Chondrocyte (in vitro differentiated cells): ENCODE measurements at regions not wholly inside any gene's neighbourhood (a gene's known extent, or its start where the extent isn't known, plus 50 kb on each side); places are given as distances from the start of the nearest gene placed in this dataset.

ENCODE experiments used
- DNase-seq: peaks from one replicate; pipeline ENCODE4 v3.0.0; 2021; ENCODE audit warnings: mixed read lengths, low spot score
- H3K27ac Mint-ChIP-seq: one replicate; pipeline ENCODE4 v1.8.0; 2021; ENCODE audit warnings: mild to moderate bottlenecking, moderate library complexity, mixed read lengths; ENCODE audit not compliant: unreplicated experiment
- H3K27me3 Mint-ChIP-seq: 2 replicates; pipeline ENCODE4 v1.8.0; 2021; ENCODE audit warnings: low read depth, mixed read lengths
- H3K36me3 Mint-ChIP-seq: 2 replicates; pipeline ENCODE4 v1.8.0; 2021; ENCODE audit warnings: low read depth, mixed read lengths
- H3K4me1 Mint-ChIP-seq: 2 replicates; pipeline ENCODE4 v1.8.0; 2021; ENCODE audit warnings: low read depth, mild to moderate bottlenecking, mixed read lengths
- H3K4me3 Mint-ChIP-seq: one replicate; pipeline ENCODE4 v1.8.0; 2021; ENCODE audit warnings: mild to moderate bottlenecking, moderate library complexity, mixed read lengths; ENCODE audit not compliant: unreplicated experiment
- H3K9me3 Mint-ChIP-seq: 2 replicates; pipeline ENCODE4 v1.8.0; 2021; ENCODE audit warnings: low read depth, mixed read lengths
- TF ChIP-seq, protein P1 (sequence below): fragments of 200-600 bp; sonication (generic); IDR thresholded peaks from 2 replicates; pipeline ENCODE4 v1.5.0; 2021; ENCODE audit warnings: antibody characterized with exemption, mild to moderate bottlenecking, moderate library complexity

DNA sequence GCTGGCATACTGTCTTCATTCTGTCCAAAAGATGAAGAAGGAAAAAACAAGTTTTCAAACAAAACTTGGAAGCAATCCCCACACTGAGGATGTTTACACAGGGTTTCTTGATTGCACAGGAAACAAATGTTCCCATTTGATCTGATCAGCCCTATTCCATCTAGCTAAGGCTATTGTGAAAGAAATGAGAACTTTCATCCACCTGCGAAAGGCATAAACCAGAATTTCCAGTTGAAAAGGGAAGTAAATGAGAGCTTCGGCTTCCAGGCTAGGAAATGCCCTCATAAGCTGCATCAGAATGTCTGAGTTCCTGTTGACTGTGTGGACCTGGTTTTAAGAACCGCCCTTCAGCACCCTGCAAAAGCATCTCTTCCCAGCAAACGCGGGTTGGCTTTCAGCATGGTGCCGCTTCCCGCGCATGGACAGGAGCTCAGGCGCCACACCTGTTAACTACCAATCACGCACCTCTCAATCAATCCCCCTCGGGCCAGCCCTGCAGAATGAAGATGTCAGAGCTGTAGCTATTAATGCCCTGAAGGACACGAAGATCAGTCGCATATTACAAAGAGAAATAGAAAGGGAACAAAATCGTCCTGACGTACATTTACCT, 850.4 kb downstream of the GALR1 start:
- H3K9me3 Mint-ChIP-seq: peaks cover 38% of the 10 kb centered on the region
- no peak for DNase-seq
- H3K27ac Mint-ChIP-seq: no peak overlapping the region
- no peak overlapping the region for H3K4me3 Mint-ChIP-seq
- no peaks in the 10 kb centered on the region for H3K27me3 Mint-ChIP-seq
- no peaks in the 10 kb centered on the region for H3K36me3 Mint-ChIP-seq
- H3K4me1 Mint-ChIP-seq: no peaks in the 10 kb centered on the region
- TF ChIP-seq, protein P1, sequence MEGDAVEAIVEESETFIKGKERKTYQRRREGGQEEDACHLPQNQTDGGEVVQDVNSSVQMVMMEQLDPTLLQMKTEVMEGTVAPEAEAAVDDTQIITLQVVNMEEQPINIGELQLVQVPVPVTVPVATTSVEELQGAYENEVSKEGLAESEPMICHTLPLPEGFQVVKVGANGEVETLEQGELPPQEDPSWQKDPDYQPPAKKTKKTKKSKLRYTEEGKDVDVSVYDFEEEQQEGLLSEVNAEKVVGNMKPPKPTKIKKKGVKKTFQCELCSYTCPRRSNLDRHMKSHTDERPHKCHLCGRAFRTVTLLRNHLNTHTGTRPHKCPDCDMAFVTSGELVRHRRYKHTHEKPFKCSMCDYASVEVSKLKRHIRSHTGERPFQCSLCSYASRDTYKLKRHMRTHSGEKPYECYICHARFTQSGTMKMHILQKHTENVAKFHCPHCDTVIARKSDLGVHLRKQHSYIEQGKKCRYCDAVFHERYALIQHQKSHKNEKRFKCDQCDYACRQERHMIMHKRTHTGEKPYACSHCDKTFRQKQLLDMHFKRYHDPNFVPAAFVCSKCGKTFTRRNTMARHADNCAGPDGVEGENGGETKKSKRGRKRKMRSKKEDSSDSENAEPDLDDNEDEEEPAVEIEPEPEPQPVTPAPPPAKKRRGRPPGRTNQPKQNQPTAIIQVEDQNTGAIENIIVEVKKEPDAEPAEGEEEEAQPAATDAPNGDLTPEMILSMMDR: no peak

DNA sequence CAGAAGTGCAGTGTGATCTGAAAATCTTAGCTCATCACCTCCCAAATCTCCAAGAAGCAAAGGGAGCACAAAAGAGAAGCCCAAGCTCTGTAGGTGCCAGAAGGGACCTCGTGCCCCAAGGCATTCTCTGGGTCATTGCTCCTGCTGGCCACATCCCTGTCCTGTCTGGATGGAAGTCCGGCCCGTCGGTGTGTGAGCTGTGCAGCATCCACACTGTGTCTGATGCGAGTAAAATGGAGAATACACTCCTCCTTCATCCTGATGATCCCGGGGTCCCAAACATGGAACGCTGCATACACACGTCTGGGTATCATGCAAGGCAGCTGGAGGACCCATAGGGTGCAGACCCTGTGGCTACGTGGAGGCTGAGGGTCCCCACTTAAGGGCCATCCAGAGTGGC, 851.4 kb downstream of the GALR1 start:
- Mint-ChIP-seq H3K4me1 (no peaks in the 10 kb centered on the region), H3K27me3 (no peaks in the 10 kb centered on the region), H3K27ac (no peak overlapping the region), H3K36me3 (no peaks in the 10 kb centered on the region), H3K4me3 (no peak overlapping the region), H3K9me3 (peaks cover 42% of the 10 kb centered on the region)
- TF ChIP-seq, protein P1: no peak
- no peak for DNase-seq

DNA sequence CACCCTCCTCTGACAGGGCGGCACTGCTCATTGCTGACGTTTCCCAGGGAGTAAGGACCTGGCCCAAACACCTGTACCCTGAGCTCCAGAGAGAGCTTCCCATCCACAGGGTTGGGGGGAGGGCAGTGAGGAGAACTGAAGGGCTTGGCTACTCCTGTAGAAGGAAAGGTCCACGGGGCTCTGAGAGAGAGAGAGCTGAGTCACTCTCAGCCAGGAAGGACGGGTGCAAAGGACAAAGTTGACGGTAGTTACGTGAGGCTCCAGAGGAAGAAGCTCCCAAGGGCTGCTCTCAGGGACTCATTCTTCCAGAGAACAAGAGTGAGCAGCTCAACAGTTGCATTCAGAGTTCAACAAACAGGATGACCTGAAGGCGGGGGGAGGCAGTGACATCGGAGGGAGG, 852.5 kb downstream of the GALR1 start:
- no peak for DNase-seq
- Mint-ChIP-seq H3K27ac (no peak overlapping the region), H3K36me3 (no peaks in the 10 kb centered on the region), H3K27me3 (no peaks in the 10 kb centered on the region), H3K4me1 (no peaks in the 10 kb centered on the region), H3K4me3 (no peak overlapping the region), H3K9me3 (peaks cover 47% of the 10 kb centered on the region)
- TF ChIP-seq, protein P1: no peak

DNA sequence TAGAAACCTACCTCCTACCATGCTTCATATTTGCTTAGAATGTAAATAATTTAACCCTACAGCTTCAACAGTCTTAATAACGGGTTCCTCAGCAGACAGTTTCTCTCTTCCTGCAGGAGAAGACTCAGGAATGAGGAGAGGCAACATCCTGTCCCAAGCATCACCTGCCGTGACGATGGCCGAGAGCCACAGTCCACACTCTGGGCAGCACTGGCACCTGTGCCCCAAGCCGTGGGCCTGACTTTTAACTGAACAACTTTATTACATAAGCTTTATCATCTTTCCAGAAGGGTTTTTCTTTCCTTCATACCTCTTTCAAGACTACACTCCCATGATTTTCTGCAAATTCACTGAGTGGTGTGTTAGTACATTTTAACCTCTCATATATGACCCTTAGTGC, 856.0 kb downstream of the GALR1 start:
- Mint-ChIP-seq H3K27ac (no peak overlapping the region), H3K4me3 (no peak overlapping the region), H3K27me3 (no peaks in the 10 kb centered on the region), H3K4me1 (no peaks in the 10 kb centered on the region), H3K9me3 (peaks cover 42% of the 10 kb centered on the region), H3K36me3 (no peaks in the 10 kb centered on the region)
- TF ChIP-seq, protein P1: no peak
- no peak for DNase-seq

DNA sequence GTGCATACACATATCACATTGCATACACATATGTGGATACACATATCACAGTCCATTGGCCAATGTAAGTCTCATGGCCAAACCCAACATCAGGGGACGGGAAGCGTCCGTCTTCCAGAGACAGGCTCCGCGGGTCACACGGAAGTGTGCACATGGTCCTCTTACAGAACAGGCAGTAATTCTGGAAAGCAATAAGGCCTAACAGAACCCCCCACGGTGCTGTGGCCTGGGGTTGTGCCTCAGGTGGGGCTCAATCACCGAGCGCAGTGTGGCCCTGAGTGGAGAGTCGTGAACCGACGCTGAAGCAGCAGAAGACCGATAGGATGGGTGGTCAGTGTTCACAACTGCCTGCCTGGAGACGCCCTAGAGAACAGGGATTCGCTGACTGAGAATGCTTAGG, 857.3 kb downstream of the GALR1 start:
- no peak for DNase-seq
- TF ChIP-seq, protein P1: no peak
- Mint-ChIP-seq H3K4me3 (no peak overlapping the region), H3K36me3 (no peaks in the 10 kb centered on the region), H3K27ac (no peak overlapping the region), H3K27me3 (no peaks in the 10 kb centered on the region), H3K4me1 (no peaks in the 10 kb centered on the region), H3K9me3 (peaks cover 42% of the 10 kb centered on the region)
